GM19025 (cell line): ENCODE measurements at regions not wholly inside any gene's neighbourhood (a gene's known extent, or its start where the extent isn't known, plus 50 kb on each side); places are given as distances from the start of the nearest gene placed in this dataset.
"Not testable (repeated sequence)": the region's sequence is repeated elsewhere in the genome, so short reads cannot be mapped to it uniquely, and the experiment has no call there.

Experiments used
- ATAC-seq: cut with Tn5 transposase; IDR thresholded peaks from one replicate; pipeline ENCODE4 v1.9.1; 2021; ENCODE audit warnings: mild to moderate bottlenecking, low read depth, moderate library complexity; ENCODE audit not compliant: unreplicated experiment

DNA sequence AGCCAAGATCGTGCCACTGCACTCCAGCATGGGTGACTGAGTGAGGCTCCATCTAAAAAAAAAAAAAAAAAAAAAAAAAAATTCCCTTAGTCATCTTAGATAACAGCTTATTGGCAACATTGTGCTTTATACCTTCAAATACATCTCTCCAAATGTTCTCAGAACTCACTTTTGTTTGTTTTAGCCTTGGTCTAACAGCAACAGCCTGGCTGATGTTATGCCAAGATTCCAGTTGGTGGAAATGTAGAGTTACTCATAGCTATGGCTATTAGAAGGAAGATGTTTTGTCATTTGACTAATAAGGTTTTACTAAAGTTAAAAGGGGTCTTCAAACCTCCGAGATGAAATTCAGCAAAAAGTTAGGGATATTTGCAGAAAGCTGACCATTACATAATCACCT lies 481.4 kb downstream of the NEBL start:
- no peak for ATAC-seq

GRCh38 chr10:20407357-20407756 lies 489.8 kb downstream of the NEBL start:
- ATAC-seq: no peak

GRCh38 chr10:20406281-20407104 lies 490.6 kb downstream of the NEBL start:
- ATAC-seq: no peak

- ATAC-seq: no peak
Observed at GRCh38 chr10:20405761-20406160, 491.4 kb downstream of the NEBL start.

- ATAC-seq: no peak
Observed at GRCh38 chr10:20405050-20405449, 492.1 kb downstream of the NEBL start.

DNA sequence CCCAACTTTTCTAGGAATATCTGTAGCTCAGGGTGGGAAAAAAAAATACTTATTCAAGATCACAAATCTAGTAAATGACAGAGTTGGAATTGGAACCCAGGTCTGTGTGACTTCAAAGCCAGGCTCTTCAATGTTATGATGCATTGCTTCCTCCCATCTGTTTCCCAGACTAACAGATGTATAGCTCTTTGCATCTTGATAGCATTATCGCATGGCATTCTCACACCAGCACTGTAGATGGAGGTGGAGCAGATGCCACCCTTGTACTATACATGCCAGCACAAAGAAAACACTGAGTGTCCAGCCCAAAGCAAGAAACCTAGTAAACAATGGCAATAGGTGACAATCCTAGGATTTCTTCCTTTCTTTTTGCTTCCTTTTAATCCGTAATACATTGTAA lies 497.3 kb downstream of the NEBL start:
- no peak for ATAC-seq

DNA sequence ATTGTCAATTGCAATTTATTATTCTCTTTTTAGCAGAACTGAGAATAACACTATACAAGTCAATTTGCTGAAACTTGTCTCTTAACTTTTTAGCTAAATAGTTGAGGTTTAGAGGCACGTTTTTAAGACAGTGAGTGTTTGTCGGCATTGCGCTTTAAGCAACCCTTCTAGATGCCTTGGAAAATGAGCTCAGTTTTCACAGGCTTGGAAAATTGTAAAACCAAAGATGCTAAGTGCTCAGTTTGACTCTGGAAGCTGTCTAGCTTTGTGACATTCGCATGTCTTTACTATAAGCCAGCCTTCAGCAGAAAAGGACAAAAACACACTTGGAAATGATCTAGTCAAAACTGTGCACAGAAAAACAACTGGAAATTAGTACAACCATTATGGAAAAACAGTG lies 500.4 kb downstream of the NEBL start:
- no peak for ATAC-seq

DNA sequence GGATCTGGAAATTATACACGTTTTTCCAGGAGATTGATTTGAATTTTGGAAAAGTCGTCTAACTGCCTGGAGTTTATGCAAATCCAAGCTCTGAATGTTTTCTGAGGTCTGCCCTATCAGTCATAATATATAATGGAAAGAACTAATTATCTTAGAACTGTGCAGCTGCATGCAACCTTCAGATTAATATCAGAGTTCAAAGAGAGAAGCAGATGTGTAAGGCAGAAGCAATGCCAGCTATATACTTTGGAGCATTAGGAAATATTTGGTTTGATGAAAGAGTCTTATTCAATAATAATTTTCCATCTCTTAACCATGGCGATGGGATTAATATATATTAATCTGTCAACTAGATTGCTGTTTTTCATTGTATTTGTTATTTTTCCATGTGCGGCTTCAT lies 500.9 kb downstream of the NEBL start:
- no peak for ATAC-seq

DNA sequence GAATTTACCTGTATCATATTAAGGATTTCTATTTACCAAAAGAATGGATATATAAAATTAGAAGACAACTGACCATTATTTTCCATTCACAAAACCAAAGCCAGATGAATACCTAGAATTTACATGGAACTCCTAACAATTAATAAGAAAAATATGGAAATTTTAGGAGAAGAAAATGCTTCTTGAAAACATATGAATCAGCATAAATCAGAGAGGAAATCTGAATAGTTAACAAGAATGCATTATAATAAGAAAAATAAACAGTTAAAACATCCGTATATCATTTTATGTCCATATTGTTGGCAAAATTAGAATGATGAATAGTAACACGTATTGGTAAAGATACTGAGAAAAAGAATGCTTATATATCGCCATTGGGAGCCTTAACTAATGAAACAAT lies 505.5 kb downstream of the NEBL start:
- no peak for ATAC-seq

GRCh38 chr10:20381761-20382160 lies 515.4 kb downstream of the NEBL start:
- no peak for ATAC-seq

GRCh38 chr10:20380401-20380800 lies 516.7 kb downstream of the NEBL start:
- no peak for ATAC-seq

GRCh38 chr10:20372748-20373147 lies 524.4 kb downstream of the NEBL start:
- ATAC-seq: no peak

- ATAC-seq: not testable (repeated sequence)
Observed at GRCh38 chr10:20370977-20371533, 526.1 kb downstream of the NEBL start.

GRCh38 chr10:20369863-20370736 lies 527.0 kb downstream of the NEBL start:
- ATAC-seq: no peak

- no peak for ATAC-seq
Observed at GRCh38 chr10:20363684-20364083, 533.4 kb downstream of the NEBL start.

DNA sequence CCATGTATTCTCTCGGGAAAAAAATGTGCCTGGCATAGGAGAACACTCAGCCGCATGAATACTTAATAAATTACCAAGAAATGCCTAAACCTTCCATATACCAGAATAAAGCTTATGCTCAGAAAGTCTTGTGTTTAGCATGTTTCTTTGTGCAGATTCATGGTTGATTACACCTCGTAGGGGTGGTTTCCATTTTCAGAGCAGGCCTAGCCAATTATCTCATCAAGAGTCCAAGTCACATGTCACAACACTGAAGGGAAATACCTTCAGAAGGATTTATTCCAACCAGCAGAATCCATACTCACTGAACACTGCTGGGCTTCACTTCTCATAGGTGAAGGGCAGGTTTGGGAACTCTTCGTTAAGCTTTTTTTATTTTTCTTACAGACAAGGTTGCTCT lies 539.7 kb downstream of the PLXDC2 start:
- ATAC-seq: no peak

- no peak for ATAC-seq
Observed at GRCh38 chr10:20355011-20355410, 538.8 kb downstream of the PLXDC2 start.

- ATAC-seq: no peak
Observed at GRCh38 chr10:20354166-20354565, 537.9 kb downstream of the PLXDC2 start.

DNA sequence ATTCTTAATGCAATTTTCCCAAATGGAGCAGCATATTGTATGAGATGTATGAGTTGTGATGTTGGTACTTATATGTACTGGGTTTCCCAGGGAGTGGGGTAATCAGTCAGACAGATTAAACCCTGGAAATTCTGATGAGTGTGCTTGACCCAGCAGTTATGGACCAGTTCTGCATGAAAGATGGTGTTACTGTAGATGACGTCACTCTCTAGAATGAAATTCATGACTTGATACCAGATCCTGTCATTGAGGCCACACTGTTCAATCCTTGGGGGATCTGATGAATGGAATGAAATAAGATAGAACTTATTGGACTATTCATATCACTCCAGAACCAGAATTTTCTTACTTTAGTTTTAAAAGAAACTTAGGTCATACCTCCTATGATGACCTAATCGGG lies 534.3 kb downstream of the PLXDC2 start:
- ATAC-seq: no peak

GRCh38 chr10:20343036-20343435 lies 526.8 kb downstream of the PLXDC2 start:
- no peak for ATAC-seq
